ENCODE measurements at regions not wholly inside any gene's neighbourhood (a gene's known extent, or its start where the extent isn't known, plus 50 kb on each side); places are given as distances from the start of the nearest gene placed in this dataset.

- Mint-ChIP-seq H3K27ac (ENCODE audit: unreplicated experiment) (no peak overlapping the region), H3K9me3 (peaks cover 3% of the 10 kb centered on the region), H3K36me3 (ENCODE audit: low read depth) (no peaks in the 10 kb centered on the region), H3K27me3 (ENCODE audit: low read depth) (no peaks in the 10 kb centered on the region), H3K4me3 (no peak overlapping the region), H3K4me1 (no peaks in the 10 kb centered on the region)
- no peak for TF ChIP-seq CTCF (conservative IDR thresholded peaks at IDR 0.05)
- no peak for DNase-seq (ENCODE audit: low read depth, low spot score)
Observed at GRCh38 chr4:157564771-157565170, 344.2 kb downstream of the GRIA2 start.

- H3K9me3 Mint-ChIP-seq, result peaks cover 3% of the 10 kb centered on the region
- no peaks in the 10 kb centered on the region for H3K4me1 Mint-ChIP-seq
- TF ChIP-seq CTCF (conservative IDR thresholded peaks at IDR 0.05), result no peak
- no peak overlapping the region for H3K27ac Mint-ChIP-seq (ENCODE audit: unreplicated experiment)
- no peaks in the 10 kb centered on the region for H3K36me3 Mint-ChIP-seq (ENCODE audit: low read depth)
- no peak overlapping the region for H3K4me3 Mint-ChIP-seq
- no peak for DNase-seq (ENCODE audit: low read depth, low spot score)
- H3K27me3 Mint-ChIP-seq (ENCODE audit: low read depth), result no peaks in the 10 kb centered on the region
Observed at GRCh38 chr4:157564218-157564617, 343.7 kb downstream of the GRIA2 start.

- no peaks in the 10 kb centered on the region for H3K36me3 Mint-ChIP-seq (ENCODE audit: low read depth)
- no peak for DNase-seq (ENCODE audit: low read depth, low spot score)
- H3K27me3 Mint-ChIP-seq (ENCODE audit: low read depth), result no peaks in the 10 kb centered on the region
- TF ChIP-seq CTCF (conservative IDR thresholded peaks at IDR 0.05), result no peak
- H3K4me1 Mint-ChIP-seq, result no peaks in the 10 kb centered on the region
- H3K9me3 Mint-ChIP-seq, result peaks cover 3% of the 10 kb centered on the region
- no peak overlapping the region for H3K4me3 Mint-ChIP-seq
- H3K27ac Mint-ChIP-seq (ENCODE audit: unreplicated experiment), result no peak overlapping the region
Observed at GRCh38 chr4:157558016-157558415, 337.5 kb downstream of the GRIA2 start.

- no peaks in the 10 kb centered on the region for H3K27me3 Mint-ChIP-seq (ENCODE audit: low read depth)
- H3K4me3 Mint-ChIP-seq, result no peak overlapping the region
- H3K4me1 Mint-ChIP-seq, result no peaks in the 10 kb centered on the region
- no peaks in the 10 kb centered on the region for H3K36me3 Mint-ChIP-seq (ENCODE audit: low read depth)
- H3K27ac Mint-ChIP-seq (ENCODE audit: unreplicated experiment), result no peak overlapping the region
- DNase-seq (ENCODE audit: low read depth, low spot score), result no peak
- H3K9me3 Mint-ChIP-seq, result peaks cover 2% of the 10 kb centered on the region
- no peak for TF ChIP-seq CTCF (conservative IDR thresholded peaks at IDR 0.05)
Observed at GRCh38 chr4:157550028-157550427, 329.5 kb downstream of the GRIA2 start.

GRCh38 chr4:157527954-157528353 is 307.4 kb downstream of the GRIA2 start:
- Mint-ChIP-seq H3K27ac (ENCODE audit: unreplicated experiment) (no peak overlapping the region), H3K27me3 (ENCODE audit: low read depth) (no peaks in the 10 kb centered on the region), H3K36me3 (ENCODE audit: low read depth) (peaks cover 5% of the 10 kb centered on the region), H3K4me3 (no peak overlapping the region), H3K4me1 (no peaks in the 10 kb centered on the region), H3K9me3 (peaks cover 15% of the 10 kb centered on the region)
- DNase-seq (ENCODE audit: low read depth, low spot score), result no peak
- no peak for TF ChIP-seq CTCF (conservative IDR thresholded peaks at IDR 0.05)

GRCh38 chr4:157521906-157522305 is 301.4 kb downstream of the GRIA2 start:
- H3K27ac Mint-ChIP-seq (ENCODE audit: unreplicated experiment), result no peak overlapping the region
- DNase-seq (ENCODE audit: low read depth, low spot score), result no peak
- no peaks in the 10 kb centered on the region for H3K4me1 Mint-ChIP-seq
- TF ChIP-seq CTCF (conservative IDR thresholded peaks at IDR 0.05), result no peak
- H3K9me3 Mint-ChIP-seq, result peaks cover 2% of the 10 kb centered on the region
- no peaks in the 10 kb centered on the region for H3K36me3 Mint-ChIP-seq (ENCODE audit: low read depth)
- no peaks in the 10 kb centered on the region for H3K27me3 Mint-ChIP-seq (ENCODE audit: low read depth)
- no peak overlapping the region for H3K4me3 Mint-ChIP-seq
